ENCODE measurements at regions not wholly inside any gene's neighbourhood (a gene's known extent, or its start where the extent isn't known, plus 50 kb on each side); places are given as distances from the start of the nearest gene placed in this dataset.
A peak's percentile ranks its signal among the peaks of the same experiment; 100 is the strongest.
"Not testable (repeated sequence)": the region's sequence is repeated elsewhere in the genome, so short reads cannot be mapped to it uniquely, and the experiment has no call there.

- DNase-seq, result no peak
Measured at GRCh38 chr6:117761610-117762009, 86.3 kb downstream of the NUS1 start.

GRCh38 chr6:117771403-117771802 is 96.1 kb downstream of the NUS1 start:
- DNase-seq, result no peak

GRCh38 chr6:117776441-117776840 is 101.2 kb downstream of the NUS1 start:
- no peak for DNase-seq

- DNase-seq, result no peak
Measured at GRCh38 chr6:117781550-117781949, 106.3 kb downstream of the NUS1 start.

GRCh38 chr6:117783279-117783678 is 108.0 kb downstream of the NUS1 start:
- DNase-seq, result no peak

- no peak for DNase-seq
Measured at GRCh38 chr6:117791012-117791411, 115.7 kb downstream of the NUS1 start.

GRCh38 chr6:117795234-117795633 is 111.8 kb upstream of the SLC35F1 start:
- DNase-seq, result no peak

- not testable (repeated sequence) for DNase-seq
Measured at GRCh38 chr6:117798819-117799218, 108.2 kb upstream of the SLC35F1 start.

- no peak for DNase-seq
Measured at GRCh38 chr6:117810269-117810668, 96.8 kb upstream of the SLC35F1 start.

- no peak for DNase-seq
Measured at GRCh38 chr6:117817499-117817898, 89.6 kb upstream of the SLC35F1 start.

- DNase-seq, result no peak
Measured at GRCh38 chr6:117817992-117818391, 89.1 kb upstream of the SLC35F1 start.

GRCh38 chr6:117818449-117818848 is 88.6 kb upstream of the SLC35F1 start:
- DNase-seq, result no peak

GRCh38 chr6:117829594-117830319 is 77.3 kb upstream of the SLC35F1 start:
- DNase-seq, result peak; percentile 65

GRCh38 chr6:117837261-117837660 is 69.8 kb upstream of the SLC35F1 start:
- DNase-seq, result no peak

- DNase-seq, result peak; percentile 6
Measured at GRCh38 chr6:117840541-117840983, 66.5 kb upstream of the SLC35F1 start.

- DNase-seq, result no peak
Measured at GRCh38 chr6:117847912-117848311, 59.2 kb upstream of the SLC35F1 start.

- no peak for DNase-seq
Measured at GRCh38 chr6:117849087-117849486, 58.0 kb upstream of the SLC35F1 start.
